Loucy (cell line): ENCODE measurements at regions not wholly inside any gene's neighbourhood (a gene's known extent, or its start where the extent isn't known, plus 50 kb on each side); places are given as distances from the start of the nearest gene placed in this dataset.

ENCODE experiments used
- H2AFZ ChIP-seq: fragments of 200-600 bp; sonication (generic); 2 replicates; pipeline ENCODE4 v1.6.0; 2016; ENCODE audit warnings: antibody characterized with exemption, mild to moderate bottlenecking, low read length, moderate library complexity
- H3F3A ChIP-seq: fragments of 200-600 bp; 2 replicates; pipeline ENCODE4 v1.6.0; 2016; ENCODE audit warnings: antibody characterized with exemption, low read depth, mild to moderate bottlenecking
- H3K27me3 ChIP-seq: fragments of 200-600 bp; sonication (generic); 2 replicates; pipeline ENCODE4 v1.6.1; 2014; ENCODE audit warnings: low read length, mild to moderate bottlenecking; ENCODE audit not compliant: insufficient read depth, poor library complexity, severe bottlenecking
- H3K36me3 ChIP-seq: fragments of 200-600 bp; sonication (generic); 2 replicates; pipeline ENCODE4 v1.6.1; 2016; ENCODE audit warnings: low read length; ENCODE audit not compliant: insufficient read depth
- H3K4me1 ChIP-seq: fragments of 200-600 bp; sonication (generic); 2 replicates; pipeline ENCODE4 v1.5.1; 2014; ENCODE audit warnings: low read length, mild to moderate bottlenecking; ENCODE audit not compliant: insufficient read depth, poor library complexity, severe bottlenecking
- H3K4me2 ChIP-seq: fragments of 200-600 bp; sonication (generic); 2 replicates; pipeline ENCODE4 v1.6.0; 2014; ENCODE audit warnings: antibody characterized with exemption, low read length, low read depth, mild to moderate bottlenecking; ENCODE audit not compliant: poor library complexity, severe bottlenecking
- H3K4me3 ChIP-seq: fragments of 200-600 bp; sonication (generic); 2 replicates; pipeline ENCODE4 v1.5.1; 2014; ENCODE audit warnings: low read length, mild to moderate bottlenecking, mixed read lengths; ENCODE audit not compliant: poor library complexity, severe bottlenecking
- H3K79me2 ChIP-seq: fragments of 200-600 bp; sonication (generic); 2 replicates; pipeline ENCODE4 v1.6.1; 2014; ENCODE audit warnings: low read length; ENCODE audit not compliant: insufficient read depth
- H3K9ac ChIP-seq: fragments of 200-600 bp; sonication (generic); 2 replicates; pipeline ENCODE4 v1.6.0; 2014; ENCODE audit warnings: mild to moderate bottlenecking, low read depth, low read length, moderate library complexity; ENCODE audit not compliant: poor library complexity, severe bottlenecking
- H3K9me2 ChIP-seq: fragments of 200-600 bp; sonication (generic); replicated peaks from 2 replicates; pipeline ENCODE4 v1.6.1; 2016; ENCODE audit warnings: low read depth, low read length, mixed read lengths
- H3K9me3 ChIP-seq: fragments of 200-600 bp; sonication (generic); 2 replicates; pipeline ENCODE4 v1.6.1; 2014; ENCODE audit warnings: mild to moderate bottlenecking, antibody characterized with exemption, low read length, low read depth; ENCODE audit not compliant: insufficient read depth
- H4K20me1 ChIP-seq: fragments of 200-600 bp; sonication (generic); 2 replicates; pipeline ENCODE4 v1.6.0; 2014; ENCODE audit warnings: antibody characterized with exemption, low read length, mild to moderate bottlenecking; ENCODE audit not compliant: insufficient read depth, poor library complexity, severe bottlenecking
- CTCF ChIP-seq: fragments of 200-600 bp; sonication (generic); conservative IDR thresholded peaks from 2 replicates; pipeline ENCODE4 v1.5.1; 2014; ENCODE audit warnings: mild to moderate bottlenecking, antibody characterized with exemption, low read length
- EZH2phosphoT487 ChIP-seq: fragments of 200-600 bp; IDR thresholded peaks from 2 replicates; pipeline ENCODE4 v1.6.1; 2018; ENCODE audit warnings: antibody characterized with exemption, mild to moderate bottlenecking, moderate library complexity, borderline replicate concordance

- Histone ChIP-seq H3F3A (no peaks in the 10 kb centered on the region), H3K36me3 (no peaks in the 10 kb centered on the region), H3K79me2 (no peaks in the 10 kb centered on the region), H3K9me3 (no peaks in the 10 kb centered on the region), H2AFZ (no peak overlapping the region), H3K9ac (no peak overlapping the region), H4K20me1 (no peaks in the 10 kb centered on the region), H3K27me3 (no peaks in the 10 kb centered on the region), H3K4me1 (no peaks in the 10 kb centered on the region), H3K4me3 (no peak overlapping the region), H3K4me2 (no peak overlapping the region), H3K9me2 (no peaks in the 10 kb centered on the region)
- no peak for TF ChIP-seq EZH2phosphoT487
- no peak for TF ChIP-seq CTCF
Measured at GRCh38 chr5:121500310-121500709, 351.4 kb upstream of the FTMT start.

GRCh38 chr5:121503111-121503840 lies 348.4 kb upstream of the FTMT start:
- no peaks in the 10 kb centered on the region for H3K9me3 ChIP-seq
- H3K36me3 ChIP-seq = no peaks in the 10 kb centered on the region
- H3K9ac ChIP-seq = no peak overlapping the region
- no peak overlapping the region for H3K4me3 ChIP-seq
- H3F3A ChIP-seq = no peaks in the 10 kb centered on the region
- no peaks in the 10 kb centered on the region for H3K4me1 ChIP-seq
- no peak overlapping the region for H2AFZ ChIP-seq
- H3K4me2 ChIP-seq = no peak overlapping the region
- H3K9me2 ChIP-seq = no peaks in the 10 kb centered on the region
- no peaks in the 10 kb centered on the region for H3K27me3 ChIP-seq
- H4K20me1 ChIP-seq = no peaks in the 10 kb centered on the region
- TF ChIP-seq EZH2phosphoT487 (no peak), CTCF (no peak)
- H3K79me2 ChIP-seq = no peaks in the 10 kb centered on the region

GRCh38 chr5:121516997-121517396 lies 334.7 kb upstream of the FTMT start:
- Histone ChIP-seq H3K36me3 (no peaks in the 10 kb centered on the region), H4K20me1 (no peaks in the 10 kb centered on the region), H3K9ac (no peak overlapping the region), H3K79me2 (no peaks in the 10 kb centered on the region), H3K9me3 (no peaks in the 10 kb centered on the region), H3K4me1 (no peaks in the 10 kb centered on the region), H3K4me3 (no peak overlapping the region), H3F3A (no peaks in the 10 kb centered on the region), H3K9me2 (no peaks in the 10 kb centered on the region), H2AFZ (no peak overlapping the region), H3K4me2 (no peak overlapping the region), H3K27me3 (no peaks in the 10 kb centered on the region)
- TF ChIP-seq EZH2phosphoT487 (no peak), CTCF (no peak)
